GM21390 (cell line): ENCODE measurements at regions not wholly inside any gene's neighbourhood (a gene's known extent, or its start where the extent isn't known, plus 50 kb on each side); places are given as distances from the start of the nearest gene placed in this dataset.
A peak's percentile ranks its signal among the peaks of the same experiment; 100 is the strongest.

Experiments used
- ATAC-seq: cut with Tn5 transposase; IDR thresholded peaks from one replicate; pipeline ENCODE4 v1.9.1; 2021; ENCODE audit not compliant: unreplicated experiment

DNA sequence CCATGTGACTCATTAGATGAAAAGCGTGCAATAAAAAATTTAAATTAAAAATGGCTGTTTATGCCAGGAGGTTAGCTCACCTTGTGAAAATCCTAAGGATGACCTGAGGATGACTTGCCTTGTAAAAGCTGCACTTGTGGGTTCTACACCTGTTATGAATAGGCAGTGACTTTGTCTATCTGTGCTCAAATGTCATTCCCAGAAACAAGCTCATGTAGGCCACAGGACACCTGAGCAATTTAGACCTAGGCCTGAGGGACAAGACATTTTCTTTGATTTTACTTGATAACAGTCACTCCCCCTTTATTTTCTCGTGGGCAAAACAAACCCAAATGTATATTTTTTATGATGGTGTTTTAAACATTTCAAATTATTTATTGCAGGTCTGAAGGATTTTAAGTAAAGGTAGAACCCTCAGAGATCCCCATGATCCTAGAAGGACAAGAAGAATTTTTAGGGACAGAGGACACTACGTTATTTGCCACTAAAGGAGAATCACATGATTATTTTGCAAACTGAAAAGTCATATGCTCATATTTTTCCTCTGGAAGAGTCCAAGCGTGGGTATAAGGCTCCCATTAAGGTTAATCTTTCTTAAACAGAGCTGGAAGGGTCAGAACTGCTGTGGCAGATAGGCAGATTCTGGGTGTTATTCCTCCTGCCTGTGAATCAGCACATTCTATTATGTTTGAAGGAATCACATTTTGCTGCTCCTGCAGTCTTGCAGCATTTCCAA is 277.5 kb upstream of the MAN1A1 start:
- no peak for ATAC-seq

DNA sequence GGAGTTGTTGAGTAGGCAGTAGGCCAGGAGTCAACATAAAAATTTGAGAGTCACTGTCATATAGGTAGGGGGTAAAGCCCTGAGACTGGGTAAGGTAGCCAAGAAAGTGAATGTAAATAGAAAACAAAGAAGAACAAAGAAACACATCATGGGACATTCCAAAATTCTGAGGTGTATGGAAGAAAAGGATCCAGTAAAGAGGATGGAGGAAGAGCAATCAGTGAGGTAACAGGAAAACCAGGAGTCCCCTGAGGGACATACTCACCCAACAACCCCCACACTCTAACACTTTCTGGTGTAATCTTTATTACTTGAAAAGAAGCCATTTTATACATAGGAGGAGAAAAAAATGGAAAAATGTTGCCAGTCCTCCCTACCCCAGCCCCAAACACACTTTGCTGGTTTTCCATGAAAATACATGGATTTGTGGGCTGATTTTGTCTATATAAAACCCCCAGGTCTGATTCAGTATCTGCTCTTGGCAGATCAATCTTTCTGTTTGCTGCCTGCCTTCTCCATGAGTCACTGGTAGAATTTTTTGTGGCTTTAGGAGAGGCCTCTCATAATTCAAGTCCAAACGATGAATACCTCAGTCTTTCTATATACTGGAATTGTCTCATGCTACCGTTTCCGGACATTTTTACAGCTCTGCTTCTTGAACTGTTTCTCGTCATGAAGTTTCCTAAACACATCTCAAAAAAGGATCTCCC is 271.4 kb upstream of the MAN1A1 start:
- ATAC-seq, result no peak

DNA sequence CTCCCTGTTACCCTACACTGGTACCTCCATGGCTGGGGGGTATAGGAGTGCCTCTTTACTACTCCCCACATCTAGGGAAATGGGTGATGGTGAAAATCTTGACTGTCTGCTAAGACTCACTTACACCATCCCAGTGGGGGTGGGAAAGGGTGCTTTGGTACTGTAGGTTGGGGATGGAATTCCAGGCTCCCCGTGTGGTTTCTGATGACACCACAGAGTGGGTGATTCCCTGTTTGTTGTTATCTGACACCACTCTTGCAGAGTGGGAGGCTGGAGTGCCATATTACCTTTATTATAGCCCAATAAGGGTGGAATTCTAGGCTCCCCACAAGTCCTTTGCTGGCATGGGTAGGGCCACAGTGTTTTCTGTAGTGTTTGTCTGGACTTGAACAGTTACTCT is 264.6 kb upstream of the MAN1A1 start:
- no peak for ATAC-seq

DNA sequence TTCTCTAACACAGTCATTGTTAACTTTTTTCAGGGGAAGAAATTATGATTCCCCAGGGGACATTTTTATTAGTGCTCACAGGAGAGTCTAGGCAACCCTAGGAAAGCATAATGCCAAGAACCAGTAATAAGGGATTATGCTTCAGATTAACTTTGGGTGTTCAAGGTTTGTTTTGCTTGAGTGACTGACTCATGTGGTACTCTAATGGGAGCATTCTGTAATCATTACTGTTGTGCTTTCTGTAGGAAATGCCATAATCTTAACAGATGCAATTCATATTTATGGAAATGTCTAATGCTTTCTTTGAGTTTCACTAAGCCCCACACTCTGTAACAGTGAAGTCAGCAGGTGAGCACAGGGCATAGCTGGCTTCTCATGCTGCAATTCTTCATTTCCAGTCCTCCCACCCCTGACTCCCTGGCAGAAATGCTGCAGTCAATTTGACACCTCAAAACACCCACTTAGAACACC is 263.4 kb upstream of the MAN1A1 start:
- no peak for ATAC-seq

DNA sequence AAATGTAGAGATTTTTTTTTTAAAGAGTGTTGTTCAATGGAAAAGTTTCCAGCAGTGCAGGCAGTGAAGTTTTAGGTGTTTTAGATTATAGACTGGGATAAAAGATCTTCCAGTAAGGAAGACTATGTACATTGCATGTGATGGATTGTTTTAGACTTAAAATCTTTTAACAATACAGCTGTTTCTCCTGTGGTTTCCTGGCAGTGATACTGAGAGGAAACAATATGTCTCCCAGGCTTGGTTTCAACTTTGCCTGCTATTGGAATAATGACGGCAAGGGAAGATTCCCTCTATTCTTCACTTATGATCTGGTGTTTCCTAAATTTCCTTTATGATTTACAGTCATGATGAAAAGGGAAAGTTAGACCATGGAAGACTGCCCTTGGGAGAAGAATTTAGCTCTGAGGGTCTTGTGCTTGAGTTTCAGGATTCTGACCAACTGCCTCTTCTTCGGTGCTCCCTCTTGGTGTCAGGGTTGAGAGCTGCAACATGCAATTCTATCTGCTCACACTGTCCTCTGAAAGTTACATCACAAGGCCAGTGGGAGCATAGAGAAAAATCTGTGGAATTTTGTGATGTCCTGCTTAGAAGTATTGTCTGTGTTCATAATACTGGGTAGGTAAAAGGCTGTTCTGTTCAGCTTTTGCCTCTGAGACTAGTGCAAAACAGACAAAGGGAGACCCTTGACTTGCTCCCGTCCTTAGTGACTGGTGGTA is 262.8 kb upstream of the MAN1A1 start:
- ATAC-seq, result no peak

DNA sequence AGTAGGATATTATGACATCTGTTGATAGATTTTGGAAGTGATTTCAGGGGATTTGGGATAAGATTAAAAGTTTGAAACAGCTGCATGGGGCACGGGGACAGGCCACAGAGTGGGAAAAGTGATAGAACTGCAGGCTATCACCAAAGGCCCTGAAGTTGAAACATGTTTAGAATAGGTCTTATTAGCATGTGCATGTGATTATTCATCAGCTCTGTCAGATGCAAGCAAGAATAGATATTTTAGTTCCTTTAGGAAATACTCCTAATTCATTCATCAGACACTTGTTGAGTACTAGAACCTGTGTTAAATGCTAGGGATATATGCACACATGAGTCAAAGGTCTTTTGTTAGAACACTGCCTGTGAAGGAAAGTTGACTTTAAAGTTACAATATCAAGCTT is 261.2 kb upstream of the MAN1A1 start:
- no peak for ATAC-seq

DNA sequence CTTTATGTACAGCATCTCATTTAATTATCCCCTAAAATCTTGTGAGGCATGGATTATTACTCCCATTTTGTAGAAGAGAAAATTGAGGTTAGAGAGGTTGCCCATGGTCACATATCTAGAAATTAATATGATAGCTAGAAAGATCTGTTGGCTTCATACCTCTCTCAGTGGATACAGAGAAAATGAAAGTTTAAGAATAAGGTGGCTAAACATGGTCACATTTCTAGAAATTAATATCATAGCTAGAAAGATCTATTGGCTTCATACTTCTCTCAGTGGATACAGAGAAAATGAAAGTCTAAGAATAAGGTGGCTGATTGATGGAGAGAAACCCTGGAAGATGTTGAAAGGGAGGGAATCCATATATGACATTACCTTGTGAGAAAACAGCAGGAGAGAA is 260.7 kb upstream of the MAN1A1 start:
- ATAC-seq, result peak; percentile 42

DNA sequence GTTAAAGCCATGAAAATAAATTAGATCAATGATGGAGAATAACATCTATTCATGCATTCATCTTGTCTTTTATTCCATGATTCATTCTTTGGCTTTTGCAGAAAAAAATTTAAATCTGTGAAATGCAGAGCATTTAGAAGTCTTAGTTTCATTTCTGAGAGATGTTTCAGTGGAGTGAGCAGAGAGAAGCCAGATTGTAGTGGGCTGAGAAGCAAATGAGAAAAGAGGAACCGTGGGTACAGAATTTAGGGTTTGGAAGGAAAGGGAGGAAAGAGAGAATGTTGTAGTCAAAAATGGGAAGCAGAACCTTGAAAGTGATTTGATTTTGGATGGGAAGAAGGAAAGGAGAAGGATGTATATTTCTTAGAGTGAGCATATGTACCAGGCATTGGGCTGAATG is 260.3 kb upstream of the MAN1A1 start:
- ATAC-seq, result peak; percentile 45

DNA sequence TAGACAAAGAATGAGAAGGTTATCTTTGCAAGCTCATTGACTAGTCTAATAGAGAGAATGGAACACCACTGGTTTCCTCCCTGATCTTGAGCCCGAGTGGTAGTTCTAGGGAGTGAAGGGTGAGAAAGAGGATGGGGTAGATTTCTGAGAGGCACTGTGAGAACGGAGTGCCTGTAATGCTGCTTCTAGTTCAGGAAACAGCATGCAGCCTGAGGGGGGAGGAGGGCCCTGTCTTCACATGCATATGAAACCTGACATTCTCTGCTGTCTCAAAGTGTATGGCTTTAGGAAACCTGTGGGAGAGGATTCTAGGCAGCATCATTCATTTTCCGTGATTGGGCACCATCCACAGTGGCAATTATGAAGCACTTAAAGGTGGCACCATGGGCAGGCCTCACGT is 259.4 kb upstream of the MAN1A1 start:
- no peak for ATAC-seq

DNA sequence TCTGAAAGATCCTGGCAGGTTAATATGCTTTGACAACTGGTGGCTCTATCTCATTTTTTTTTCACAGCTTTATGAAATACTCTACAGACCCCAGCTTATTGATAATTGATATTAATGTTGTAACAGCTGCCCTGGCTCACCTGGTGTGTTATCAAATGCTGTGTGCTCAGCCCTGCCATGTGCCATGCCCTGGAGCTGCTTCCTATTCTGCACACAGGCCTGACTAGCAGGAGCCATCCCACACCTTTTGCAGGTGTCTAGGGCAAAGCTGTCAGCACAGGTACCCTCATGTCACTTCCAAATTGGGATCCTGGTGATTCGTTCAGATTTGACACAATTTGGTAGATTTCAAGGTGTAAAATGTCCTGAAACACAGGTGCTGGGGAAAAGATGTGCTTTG is 254.6 kb upstream of the MAN1A1 start:
- no peak for ATAC-seq

DNA sequence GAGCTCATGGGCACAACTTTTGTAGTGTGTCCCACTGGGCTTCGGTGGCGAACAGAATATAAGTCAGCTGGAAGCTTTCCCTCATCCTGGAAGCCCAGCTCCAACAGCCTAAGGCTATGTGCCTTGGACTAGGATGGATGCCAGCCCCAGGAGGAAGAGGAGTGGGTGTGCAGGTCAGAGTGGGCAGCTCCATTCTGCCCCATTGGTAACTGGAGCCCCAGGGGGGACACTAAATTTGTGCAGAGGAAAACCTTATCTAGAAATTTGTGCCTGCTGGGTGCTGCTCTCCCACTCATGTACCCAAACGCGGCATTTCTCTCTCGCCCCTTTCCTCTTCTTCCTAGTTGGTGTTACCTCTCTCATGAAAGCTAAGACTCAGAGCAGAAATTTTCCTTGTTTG is 253.9 kb upstream of the MAN1A1 start:
- ATAC-seq, result no peak

DNA sequence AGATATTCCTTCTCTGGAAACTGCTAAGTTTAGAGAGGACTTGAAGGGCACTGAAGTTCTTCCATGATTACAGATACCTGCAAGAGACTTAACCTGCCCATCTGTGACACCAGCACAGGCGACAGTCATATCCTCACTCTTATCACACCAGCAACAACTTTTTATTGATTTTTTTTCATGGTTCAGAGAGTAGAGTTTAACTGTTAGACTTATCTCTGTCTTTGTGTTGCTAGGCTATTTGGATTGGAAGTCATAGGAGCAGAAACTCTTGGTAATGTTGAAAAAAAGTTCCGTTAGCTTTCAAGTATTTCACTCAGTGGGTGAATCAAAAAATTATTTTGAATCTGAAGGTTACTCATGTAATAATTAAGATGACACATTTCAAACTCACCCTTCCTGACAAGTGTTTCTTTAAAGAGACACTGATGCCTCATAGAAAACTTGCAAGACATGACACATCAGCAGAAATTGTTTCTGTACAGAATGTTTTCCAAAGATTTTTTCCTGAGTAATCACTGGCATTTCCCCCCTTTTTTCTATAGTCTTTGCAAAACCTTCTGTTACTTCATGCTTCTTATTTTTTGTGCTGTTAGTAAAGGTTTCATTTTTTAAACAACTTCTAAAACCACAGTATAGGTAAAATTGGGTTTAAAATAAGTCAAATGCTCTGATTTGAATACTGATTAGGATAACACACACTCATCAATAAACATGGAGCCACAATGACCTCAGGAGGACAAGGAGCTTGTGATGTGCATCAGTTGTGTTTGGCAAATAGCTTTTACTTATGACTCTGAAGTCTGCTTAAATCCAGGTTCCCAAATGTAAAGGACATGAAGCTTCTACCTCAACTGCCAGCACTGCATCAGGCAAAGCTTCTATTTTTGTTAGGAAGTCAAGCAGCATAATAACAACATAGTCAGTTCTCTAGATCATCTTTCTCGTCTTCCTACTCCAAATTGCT is 252.9 kb upstream of the MAN1A1 start:
- ATAC-seq, result no peak

DNA sequence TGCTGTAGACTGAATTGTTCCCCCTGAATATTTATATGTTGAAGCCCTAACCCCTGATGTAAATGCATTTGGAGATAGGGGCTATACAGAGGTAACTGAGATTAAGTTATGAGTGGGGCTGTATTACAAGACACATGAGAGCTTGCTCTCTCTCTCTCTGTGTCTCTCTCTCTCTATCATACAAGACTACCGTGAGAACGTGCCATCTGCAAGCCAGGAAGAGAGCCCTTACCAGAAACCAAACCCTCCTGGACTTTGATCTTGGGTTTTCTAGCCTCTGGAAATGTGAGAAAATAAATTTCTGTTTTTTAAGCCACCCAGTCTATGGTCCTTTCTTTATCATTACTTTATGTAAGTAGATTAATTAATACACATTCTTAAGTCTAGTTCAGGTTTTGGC is 249.3 kb upstream of the MAN1A1 start:
- ATAC-seq, result no peak

DNA sequence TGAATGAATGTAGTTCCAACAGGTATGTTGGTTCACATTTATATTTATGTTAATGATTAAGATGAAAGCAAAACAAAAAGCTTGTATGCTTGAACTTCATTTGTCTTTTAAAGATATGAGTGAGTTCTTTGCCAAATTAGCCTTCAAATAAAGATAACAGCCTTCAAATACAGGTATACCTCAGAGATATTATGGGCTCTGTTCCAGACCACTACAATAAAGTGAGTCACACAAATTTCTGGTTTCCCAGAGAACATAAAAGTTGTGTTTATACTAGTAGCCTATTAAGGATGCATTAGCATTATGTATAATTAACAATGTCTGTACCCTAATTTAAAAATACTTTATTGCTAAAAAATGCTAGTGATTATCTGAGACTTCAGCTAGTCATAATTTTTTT is 245.3 kb upstream of the MAN1A1 start:
- ATAC-seq, result no peak

DNA sequence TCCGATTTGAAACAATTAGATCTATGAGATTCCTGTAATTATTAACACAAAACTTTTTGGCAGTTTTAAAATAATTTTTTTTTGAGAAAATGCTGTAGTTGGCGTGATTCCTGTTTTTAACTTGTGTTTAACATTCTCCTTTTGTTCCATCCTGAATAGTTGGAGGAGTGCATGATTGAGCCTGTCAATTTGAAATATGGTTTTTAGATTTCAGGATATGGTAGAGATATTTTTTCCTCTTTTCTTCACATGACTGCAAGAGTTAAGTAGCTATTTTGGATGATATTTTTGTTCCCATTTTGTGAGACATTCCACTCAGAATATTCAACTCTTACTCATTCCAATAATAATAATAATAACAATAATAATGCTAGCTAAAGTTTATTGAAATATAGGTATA is 241.7 kb upstream of the MAN1A1 start:
- no peak for ATAC-seq

DNA sequence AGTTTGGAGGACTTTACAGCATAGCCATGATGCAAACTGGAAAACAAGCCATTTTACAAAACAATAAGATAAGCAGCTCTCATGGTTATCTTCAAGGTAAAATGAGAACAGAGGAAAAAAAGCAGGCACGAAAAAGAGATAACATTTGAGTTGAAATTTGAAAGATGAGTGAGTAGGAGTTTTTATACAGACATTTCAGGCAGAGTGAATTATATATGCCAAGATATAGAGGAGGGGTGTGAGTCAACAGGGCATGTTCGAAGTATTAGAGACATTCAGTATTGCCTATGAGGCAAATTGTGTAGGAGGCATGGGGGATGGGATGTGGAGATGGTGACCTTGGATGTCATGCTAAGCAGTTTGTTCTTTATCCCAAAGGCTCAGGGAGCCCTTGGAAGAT is 240.5 kb upstream of the MAN1A1 start:
- no peak for ATAC-seq

DNA sequence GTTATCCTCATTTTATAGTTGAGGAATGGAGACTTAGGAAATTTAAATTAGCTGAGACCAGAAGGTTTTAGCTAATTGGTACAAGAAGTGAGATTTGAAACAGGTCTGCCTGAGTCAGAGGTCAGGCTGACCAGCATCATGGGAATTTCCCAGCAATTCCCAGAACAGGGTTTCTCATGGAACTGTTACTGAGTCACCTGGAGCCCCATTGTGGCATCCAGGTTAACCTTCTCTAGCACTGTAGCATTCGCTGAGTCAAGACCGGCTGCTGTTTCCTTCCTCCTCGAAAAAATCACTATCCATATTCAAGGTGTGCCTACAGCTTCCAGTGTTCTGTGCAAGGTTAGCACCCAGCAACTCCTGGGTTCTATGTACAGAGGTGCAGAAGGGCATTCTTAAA is 238.0 kb upstream of the MAN1A1 start:
- ATAC-seq, result no peak

DNA sequence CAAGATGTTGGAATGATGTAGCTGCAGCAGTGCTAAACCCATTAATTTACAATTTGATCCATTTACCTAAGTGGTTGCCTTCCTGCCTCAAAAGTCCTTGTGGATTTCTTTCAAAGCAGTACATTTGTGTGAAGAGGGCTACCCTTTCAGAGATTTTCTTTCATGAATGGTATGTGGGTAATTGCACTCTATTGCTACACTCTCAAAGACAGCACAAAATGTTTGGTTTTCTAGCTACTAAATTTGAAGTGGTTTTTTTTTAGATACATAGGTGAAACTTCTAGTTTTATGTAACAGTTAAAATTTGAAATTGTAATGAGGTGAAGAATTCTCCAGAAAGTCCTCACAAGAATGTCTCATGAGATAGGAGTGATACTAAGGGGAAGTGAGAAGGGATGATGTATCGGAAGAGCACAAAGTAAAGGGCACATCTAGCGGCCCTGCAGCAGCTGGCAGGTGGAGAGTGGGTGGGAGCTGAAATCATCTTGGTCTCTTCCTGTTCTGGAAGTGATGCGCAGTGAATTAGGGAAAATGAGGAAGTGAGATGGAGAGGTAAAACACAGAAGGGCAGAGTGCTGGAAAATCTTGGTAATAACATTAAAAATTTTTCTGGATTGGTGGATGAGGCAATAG is 236.8 kb upstream of the MAN1A1 start:
- peak; percentile 95 for ATAC-seq

DNA sequence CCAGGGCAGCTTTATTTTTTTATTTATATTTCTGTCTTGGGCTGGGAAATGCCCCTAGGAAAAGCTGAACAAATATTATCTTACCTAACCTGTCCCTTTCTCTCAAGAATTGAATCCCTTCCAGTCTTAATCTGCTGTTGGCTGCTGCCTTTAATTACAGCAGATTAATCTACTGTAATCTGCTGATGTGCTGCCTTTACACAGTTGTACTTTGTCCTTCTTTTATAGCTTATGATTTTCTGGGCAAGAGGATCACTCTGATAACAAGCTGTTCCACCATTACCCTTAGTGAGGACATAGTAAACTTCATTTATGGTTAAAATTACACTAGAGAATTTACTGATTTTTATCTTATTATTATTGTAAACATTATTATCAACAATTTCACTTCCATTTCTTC is 234.5 kb upstream of the MAN1A1 start:
- no peak for ATAC-seq

DNA sequence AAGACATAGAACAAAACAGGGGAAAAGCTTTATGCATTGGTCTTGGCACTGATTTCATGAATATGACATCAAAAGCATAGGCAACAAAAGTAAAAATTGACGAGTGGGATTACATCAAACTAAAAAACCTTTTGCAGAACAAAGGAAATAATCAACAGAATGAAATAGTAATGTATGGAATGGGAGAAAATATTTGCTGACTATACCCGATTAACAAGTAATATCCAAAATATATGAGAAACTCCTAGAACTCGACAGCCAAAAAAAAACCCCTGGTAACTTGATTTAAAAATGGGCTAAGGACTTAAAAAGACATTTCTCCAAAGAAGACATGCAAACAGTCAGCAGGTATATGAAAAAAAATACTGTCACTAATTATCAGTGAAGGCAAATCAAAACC is 231.7 kb upstream of the MAN1A1 start:
- no peak for ATAC-seq
